Peyer's patch (tissue), 4 donors: ENCODE measurements at regions not wholly inside any gene's neighbourhood (a gene's known extent, or its start where the extent isn't known, plus 50 kb on each side); places are given as distances from the start of the nearest gene placed in this dataset.

ENCODE experiments used
- POLR2A ChIP-seq, 2 donors: fragments of 450-650 bp; IDR thresholded peaks; one replicate each; pipeline ENCODE4 v1.5.1; 2017; ENCODE audit warnings: antibody characterized with exemption in 2 of 2, mild to moderate bottlenecking in 2 of 2, moderate library complexity in 2 of 2
- TF ChIP-seq, protein P1 (sequence below), 6 experiments: fragments of 450-650 bp in 4 of 6; fragments of 200-600 bp in 2 of 6; sonication (generic) in 1 of 6; IDR thresholded peaks; one replicate each; pipeline ENCODE4 v1.5.1; 2017 to 2019; ENCODE audit warnings: antibody characterized with exemption in 6 of 6, mild to moderate bottlenecking in 3 of 6, moderate library complexity in 1 of 6

DNA sequence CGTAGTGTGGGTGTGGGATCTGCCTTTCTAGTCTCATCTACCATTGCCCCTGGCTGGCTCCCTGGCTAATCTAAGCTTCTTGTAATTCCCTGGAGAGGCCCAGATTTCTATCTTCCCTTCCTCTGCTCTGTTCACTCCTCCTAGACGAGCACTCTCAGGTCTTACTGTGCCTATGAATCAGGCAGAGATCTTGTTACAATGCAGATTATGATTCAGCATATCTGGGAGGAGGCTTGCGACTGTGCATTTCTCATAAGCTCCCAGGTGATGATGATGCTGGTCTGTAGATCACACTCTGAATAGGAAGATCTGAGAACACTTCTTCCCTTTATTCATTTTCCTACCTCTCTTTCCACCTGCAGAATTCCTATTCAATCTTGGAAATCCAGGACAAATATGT is 200.1 kb downstream of the CBLN1 start:
- TF ChIP-seq, protein P1, sequence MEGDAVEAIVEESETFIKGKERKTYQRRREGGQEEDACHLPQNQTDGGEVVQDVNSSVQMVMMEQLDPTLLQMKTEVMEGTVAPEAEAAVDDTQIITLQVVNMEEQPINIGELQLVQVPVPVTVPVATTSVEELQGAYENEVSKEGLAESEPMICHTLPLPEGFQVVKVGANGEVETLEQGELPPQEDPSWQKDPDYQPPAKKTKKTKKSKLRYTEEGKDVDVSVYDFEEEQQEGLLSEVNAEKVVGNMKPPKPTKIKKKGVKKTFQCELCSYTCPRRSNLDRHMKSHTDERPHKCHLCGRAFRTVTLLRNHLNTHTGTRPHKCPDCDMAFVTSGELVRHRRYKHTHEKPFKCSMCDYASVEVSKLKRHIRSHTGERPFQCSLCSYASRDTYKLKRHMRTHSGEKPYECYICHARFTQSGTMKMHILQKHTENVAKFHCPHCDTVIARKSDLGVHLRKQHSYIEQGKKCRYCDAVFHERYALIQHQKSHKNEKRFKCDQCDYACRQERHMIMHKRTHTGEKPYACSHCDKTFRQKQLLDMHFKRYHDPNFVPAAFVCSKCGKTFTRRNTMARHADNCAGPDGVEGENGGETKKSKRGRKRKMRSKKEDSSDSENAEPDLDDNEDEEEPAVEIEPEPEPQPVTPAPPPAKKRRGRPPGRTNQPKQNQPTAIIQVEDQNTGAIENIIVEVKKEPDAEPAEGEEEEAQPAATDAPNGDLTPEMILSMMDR (IDR thresholded peaks at IDR 0.05) = no peak
- no peak for TF ChIP-seq POLR2A (IDR thresholded peaks at IDR 0.05)
